GM23248 (cell line): ENCODE measurements at regions not wholly inside any gene's neighbourhood (a gene's known extent, or its start where the extent isn't known, plus 50 kb on each side); places are given as distances from the start of the nearest gene placed in this dataset.

Source experiments
- EZH2 ChIP-seq: fragments of 200-600 bp; sonication (generic); IDR thresholded peaks from 2 replicates; pipeline ENCODE4 v1.6.1; 2018; ENCODE audit warnings: antibody characterized with exemption, mild to moderate bottlenecking; ENCODE audit not compliant: insufficient read depth, poor library complexity, severe bottlenecking
- EZH2phosphoT487 ChIP-seq: fragments of 200-600 bp; sonication (generic); IDR thresholded peaks from 2 replicates; pipeline ENCODE4 v1.6.1; 2018; ENCODE audit warnings: antibody characterized with exemption, moderate library complexity, mild to moderate bottlenecking, low read depth; ENCODE audit not compliant: insufficient read depth

GRCh38 chr14:48027115-48027514, 351.7 kb upstream of the MDGA2 start:
- TF ChIP-seq EZH2 (no peak), EZH2phosphoT487 (no peak)
